HEK293 (cell line): ENCODE measurements at regions not wholly inside any gene's neighbourhood (a gene's known extent, or its start where the extent isn't known, plus 50 kb on each side); places are given as distances from the start of the nearest gene placed in this dataset.

Source experiments
- CTCF ChIA-PET: fragments of 350-600 bp; formaldehyde crosslinking; extraction: SDS; loops from one replicate; lab custom pipeline; 2021; ENCODE audit warnings: antibody characterized with exemption; lab: Yijun Ruan, JAX
- POLR2A ChIA-PET: fragments of 300-600 bp; formaldehyde crosslinking; extraction: SDS; loops from one replicate; lab custom pipeline; 2020; ENCODE audit warnings: antibody characterized with exemption, inconsistent platforms; lab: Yijun Ruan, JAX
- H3K27ac ChIP-seq: fragments of 200-500 bp; sonication (Bioruptor generic); 2 replicates; pipeline ENCODE4 v1.5.1; 2014; ENCODE audit warnings: low read depth, low read length, control low read depth, inconsistent platforms; ENCODE audit errors: extremely low read depth
- H3K36me3 ChIP-seq, 2 experiments: fragments of 200-500 bp in 1 of 2; sonication (Bioruptor generic) in 1 of 2; 1 replicate in 1 of 2; 2 replicates in 1 of 2; pipeline ENCODE4 v1.5.1; 2014 to 2017; ENCODE audit warnings: inconsistent platforms in 2 of 2, low read length in 2 of 2; ENCODE audit not compliant: control insufficient read depth in 2 of 2, insufficient read depth in 1 of 2
- H3K4me1 ChIP-seq: fragments of 200-500 bp; sonication (Bioruptor generic); 2 replicates; pipeline ENCODE4 v1.5.1; 2014; ENCODE audit warnings: mild to moderate bottlenecking, low read length, inconsistent platforms; ENCODE audit not compliant: control insufficient read depth, insufficient read depth
- H3K4me3 ChIP-seq: 2 replicates; pipeline ENCODE4 v1.5.1; 2011; ENCODE audit warnings: low read depth, mild to moderate bottlenecking, control low read depth, low read length, moderate library complexity
- H3K9me3 ChIP-seq: fragments of 200-500 bp; sonication (Bioruptor generic); 2 replicates; pipeline ENCODE4 v1.5.1; 2014; ENCODE audit warnings: low read depth, low read length, inconsistent platforms; ENCODE audit not compliant: control insufficient read depth, insufficient read depth
- FEZF1 ChIP-seq: fragments of 450-650 bp; formaldehyde crosslinking; IDR thresholded peaks from 2 replicates; pipeline ENCODE4 v1.5.1; 2016; ENCODE audit warnings: missing biosample characterization, missing genetic modification characterization
- ZBTB20 ChIP-seq: fragments of 450-650 bp; formaldehyde crosslinking; IDR thresholded peaks from 2 replicates; pipeline ENCODE4 v1.5.1; 2016; ENCODE audit warnings: missing biosample characterization, missing genetic modification characterization
- ZFP3 ChIP-seq: fragments of 450-650 bp; formaldehyde crosslinking; IDR thresholded peaks from 2 replicates; pipeline ENCODE4 v1.5.1; 2016; ENCODE audit warnings: low read depth, missing biosample characterization, missing genetic modification characterization
- ZNF16 ChIP-seq: fragments of 450-650 bp; formaldehyde crosslinking; IDR thresholded peaks from 2 replicates; pipeline ENCODE4 v1.5.1; 2016; ENCODE audit warnings: low read depth, missing biosample characterization, missing genetic modification characterization
- ZNF501 ChIP-seq: fragments of 450-650 bp; formaldehyde crosslinking; IDR thresholded peaks from 2 replicates; pipeline ENCODE4 v1.5.1; 2016; ENCODE audit warnings: missing biosample characterization, missing genetic modification characterization
- ZNF510 ChIP-seq: fragments of 450-650 bp; formaldehyde crosslinking; IDR thresholded peaks from 2 replicates; pipeline ENCODE4 v1.5.1; 2018; ENCODE audit warnings: mild to moderate bottlenecking, missing genetic modification characterization, missing biosample characterization; ENCODE audit not compliant: insufficient replicate concordance
- ZNF621 ChIP-seq: fragments of 450-650 bp; formaldehyde crosslinking; IDR thresholded peaks from 2 replicates; pipeline ENCODE4 v1.5.1; 2017; ENCODE audit warnings: missing biosample characterization, missing genetic modification characterization
- ZNF658 ChIP-seq: fragments of 450-650 bp; formaldehyde crosslinking; IDR thresholded peaks from 2 replicates; pipeline ENCODE4; 2016; ENCODE audit warnings: missing biosample characterization, missing genetic modification characterization
- ZNF777 ChIP-seq: fragments of 450-650 bp; formaldehyde crosslinking; IDR thresholded peaks from 2 replicates; pipeline ENCODE4 v1.5.1; 2017; ENCODE audit warnings: missing biosample characterization, missing genetic modification characterization, borderline replicate concordance
- TF ChIP-seq, protein P1 (sequence below): fragments of 450-650 bp; formaldehyde crosslinking; IDR thresholded peaks from 2 replicates; pipeline ENCODE4 v1.5.1; 2017; ENCODE audit warnings: missing biosample characterization, missing genetic modification characterization
- TF ChIP-seq, protein P2 (sequence below): fragments of 450-650 bp; IDR thresholded peaks from 2 replicates; pipeline ENCODE4 v1.5.1; 2018; ENCODE audit warnings: missing biosample characterization, mild to moderate bottlenecking, missing genetic modification characterization
- TF ChIP-seq, protein P3 (sequence below): fragments of 450-650 bp; formaldehyde crosslinking; IDR thresholded peaks from 2 replicates; pipeline ENCODE4 v1.5.1; 2016; ENCODE audit warnings: missing biosample characterization, missing genetic modification characterization
- TF ChIP-seq, protein P4 (sequence below): fragments of 450-650 bp; formaldehyde crosslinking; IDR thresholded peaks from 2 replicates; pipeline ENCODE4 v1.5.1; 2016; ENCODE audit warnings: missing biosample characterization, missing genetic modification characterization

GRCh38 chr5:53164478-53165165 is 55.1 kb upstream of the MOCS2 start:
- CTCF ChIA-PET: interaction anchor here (0.7 to 0.9 kb wide), 3 partner anchors 9 to 472 kb away, joined by 3 to 6 read pairs (median 3); no protein-coding TSS in a partner anchor
- no peaks in the 10 kb centered on the region for H3K4me1 ChIP-seq
- H3K9me3 ChIP-seq: no peaks in the 10 kb centered on the region
- no peak overlapping the region for H3K4me3 ChIP-seq
- no peaks in the 10 kb centered on the region for H3K36me3 ChIP-seq
- POLR2A ChIA-PET: no interaction called here
- no peak overlapping the region for H3K27ac ChIP-seq
- TF ChIP-seq, protein P1, sequence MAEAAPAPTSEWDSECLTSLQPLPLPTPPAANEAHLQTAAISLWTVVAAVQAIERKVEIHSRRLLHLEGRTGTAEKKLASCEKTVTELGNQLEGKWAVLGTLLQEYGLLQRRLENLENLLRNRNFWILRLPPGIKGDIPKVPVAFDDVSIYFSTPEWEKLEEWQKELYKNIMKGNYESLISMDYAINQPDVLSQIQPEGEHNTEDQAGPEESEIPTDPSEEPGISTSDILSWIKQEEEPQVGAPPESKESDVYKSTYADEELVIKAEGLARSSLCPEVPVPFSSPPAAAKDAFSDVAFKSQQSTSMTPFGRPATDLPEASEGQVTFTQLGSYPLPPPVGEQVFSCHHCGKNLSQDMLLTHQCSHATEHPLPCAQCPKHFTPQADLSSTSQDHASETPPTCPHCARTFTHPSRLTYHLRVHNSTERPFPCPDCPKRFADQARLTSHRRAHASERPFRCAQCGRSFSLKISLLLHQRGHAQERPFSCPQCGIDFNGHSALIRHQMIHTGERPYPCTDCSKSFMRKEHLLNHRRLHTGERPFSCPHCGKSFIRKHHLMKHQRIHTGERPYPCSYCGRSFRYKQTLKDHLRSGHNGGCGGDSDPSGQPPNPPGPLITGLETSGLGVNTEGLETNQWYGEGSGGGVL (tag by site-specific recombination): no peak
- TF ChIP-seq ZNF501 (tag by site-specific recombination): no peak
- no peak for TF ChIP-seq ZNF777 (tag by site-specific recombination)
- TF ChIP-seq, protein P2, sequence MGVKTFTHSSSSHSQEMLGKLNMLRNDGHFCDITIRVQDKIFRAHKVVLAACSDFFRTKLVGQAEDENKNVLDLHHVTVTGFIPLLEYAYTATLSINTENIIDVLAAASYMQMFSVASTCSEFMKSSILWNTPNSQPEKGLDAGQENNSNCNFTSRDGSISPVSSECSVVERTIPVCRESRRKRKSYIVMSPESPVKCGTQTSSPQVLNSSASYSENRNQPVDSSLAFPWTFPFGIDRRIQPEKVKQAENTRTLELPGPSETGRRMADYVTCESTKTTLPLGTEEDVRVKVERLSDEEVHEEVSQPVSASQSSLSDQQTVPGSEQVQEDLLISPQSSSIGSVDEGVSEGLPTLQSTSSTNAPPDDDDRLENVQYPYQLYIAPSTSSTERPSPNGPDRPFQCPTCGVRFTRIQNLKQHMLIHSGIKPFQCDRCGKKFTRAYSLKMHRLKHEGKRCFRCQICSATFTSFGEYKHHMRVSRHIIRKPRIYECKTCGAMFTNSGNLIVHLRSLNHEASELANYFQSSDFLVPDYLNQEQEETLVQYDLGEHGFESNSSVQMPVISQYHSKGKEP (tag by site-specific recombination): no peak
- TF ChIP-seq, protein P3, sequence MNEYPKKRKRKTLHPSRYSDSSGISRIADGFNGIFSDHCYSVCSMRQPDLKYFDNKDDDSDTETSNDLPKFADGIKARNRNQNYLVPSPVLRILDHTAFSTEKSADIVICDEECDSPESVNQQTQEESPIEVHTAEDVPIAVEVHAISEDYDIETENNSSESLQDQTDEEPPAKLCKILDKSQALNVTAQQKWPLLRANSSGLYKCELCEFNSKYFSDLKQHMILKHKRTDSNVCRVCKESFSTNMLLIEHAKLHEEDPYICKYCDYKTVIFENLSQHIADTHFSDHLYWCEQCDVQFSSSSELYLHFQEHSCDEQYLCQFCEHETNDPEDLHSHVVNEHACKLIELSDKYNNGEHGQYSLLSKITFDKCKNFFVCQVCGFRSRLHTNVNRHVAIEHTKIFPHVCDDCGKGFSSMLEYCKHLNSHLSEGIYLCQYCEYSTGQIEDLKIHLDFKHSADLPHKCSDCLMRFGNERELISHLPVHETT (tag by site-specific recombination): no peak

GRCh38 chr5:53165431-53166182 is 56.0 kb upstream of the MOCS2 start:
- no peak overlapping the region for H3K27ac ChIP-seq
- ChIA-PET POLR2A (no interaction called here), CTCF (interaction anchor here (0.6 kb wide), 1 partner anchor 1679 kb away, joined by 3 read pairs; no protein-coding TSS in a partner anchor)
- H3K4me1 ChIP-seq: no peaks in the 10 kb centered on the region
- H3K9me3 ChIP-seq: no peaks in the 10 kb centered on the region
- no peaks in the 10 kb centered on the region for H3K36me3 ChIP-seq
- TF ChIP-seq ZBTB20 (no peak), ZNF658 (tag by site-specific recombination) (no peak), FEZF1 (no peak), ZNF777 (tag by site-specific recombination) (no peak), ZNF16 (tag by site-specific recombination) (no peak), ZNF621 (no peak), ZFP3 (no peak)
- TF ChIP-seq, protein P4, sequence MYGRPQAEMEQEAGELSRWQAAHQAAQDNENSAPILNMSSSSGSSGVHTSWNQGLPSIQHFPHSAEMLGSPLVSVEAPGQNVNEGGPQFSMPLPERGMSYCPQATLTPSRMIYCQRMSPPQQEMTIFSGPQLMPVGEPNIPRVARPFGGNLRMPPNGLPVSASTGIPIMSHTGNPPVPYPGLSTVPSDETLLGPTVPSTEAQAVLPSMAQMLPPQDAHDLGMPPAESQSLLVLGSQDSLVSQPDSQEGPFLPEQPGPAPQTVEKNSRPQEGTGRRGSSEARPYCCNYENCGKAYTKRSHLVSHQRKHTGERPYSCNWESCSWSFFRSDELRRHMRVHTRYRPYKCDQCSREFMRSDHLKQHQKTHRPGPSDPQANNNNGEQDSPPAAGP (tag by site-specific recombination): no peak
- H3K4me3 ChIP-seq: no peak overlapping the region

GRCh38 chr5:53166183-53166495 is 56.6 kb upstream of the MOCS2 start:
- H3K27ac ChIP-seq: no peak overlapping the region
- H3K9me3 ChIP-seq: no peaks in the 10 kb centered on the region
- ChIA-PET CTCF (no interaction called here), POLR2A (no interaction called here)
- H3K36me3 ChIP-seq: no peaks in the 10 kb centered on the region
- no peaks in the 10 kb centered on the region for H3K4me1 ChIP-seq
- no peak overlapping the region for H3K4me3 ChIP-seq
- TF ChIP-seq ZNF510 (tag by site-specific recombination): no peak
